KMS-11 (cell line): ENCODE measurements at regions not wholly inside any gene's neighbourhood (a gene's known extent, or its start where the extent isn't known, plus 50 kb on each side); places are given as distances from the start of the nearest gene placed in this dataset.

Experiments
- H2AFZ ChIP-seq: fragments of 200-600 bp; sonication (generic); 2 replicates; pipeline ENCODE4 v1.6.1; 2016; ENCODE audit warnings: antibody characterized with exemption, mixed run types, low read depth
- H3K27ac ChIP-seq: fragments of 200-600 bp; sonication (generic); 2 replicates; pipeline ENCODE4 v1.6.1; 2016; ENCODE audit warnings: mild to moderate bottlenecking, mixed run types
- H3K27me3 ChIP-seq: fragments of 200-600 bp; sonication (generic); 2 replicates; pipeline ENCODE4 v1.6.1; 2017; ENCODE audit warnings: mild to moderate bottlenecking, low read depth, mixed run types, moderate library complexity; ENCODE audit not compliant: insufficient read depth
- H3K36me3 ChIP-seq: fragments of 200-600 bp; sonication (generic); 2 replicates; pipeline ENCODE4 v1.6.1; 2017; ENCODE audit warnings: mild to moderate bottlenecking, mixed run types; ENCODE audit not compliant: insufficient read depth
- H3K4me1 ChIP-seq: fragments of 200-600 bp; sonication (generic); 2 replicates; pipeline ENCODE4 v1.6.1; 2016; ENCODE audit warnings: mild to moderate bottlenecking, low read depth, mixed run types; ENCODE audit not compliant: poor library complexity, severe bottlenecking
- H3K4me2 ChIP-seq: fragments of 200-600 bp; sonication (generic); 2 replicates; pipeline ENCODE4 v1.7.0; 2016; ENCODE audit warnings: mild to moderate bottlenecking, mixed run types
- H3K4me3 ChIP-seq: fragments of 200-600 bp; sonication (generic); IDR thresholded peaks from 2 replicates; pipeline ENCODE4 v1.6.1; 2017; ENCODE audit warnings: low read depth, low read length, mixed read lengths; ENCODE audit not compliant: insufficient read depth
- H3K79me2 ChIP-seq: fragments of 200-600 bp; sonication (generic); 2 replicates; pipeline ENCODE4 v1.6.1; 2016; ENCODE audit warnings: low read depth, mixed run types; ENCODE audit not compliant: insufficient read depth
- H3K9ac ChIP-seq: fragments of 200-600 bp; sonication (generic); 2 replicates; pipeline ENCODE4 v1.6.1; 2016; ENCODE audit warnings: mild to moderate bottlenecking, mixed run types
- H4K20me1 ChIP-seq: fragments of 200-600 bp; sonication (generic); 2 replicates; pipeline ENCODE4 v1.6.1; 2016; ENCODE audit warnings: mild to moderate bottlenecking, mixed run types; ENCODE audit not compliant: insufficient read depth
- CTCF ChIP-seq: fragments of 200-600 bp; sonication (generic); conservative IDR thresholded peaks from 2 replicates; pipeline ENCODE4 v1.6.1; 2017; ENCODE audit warnings: low read depth, mild to moderate bottlenecking, antibody characterized with exemption, low read length, moderate library complexity, mixed read lengths

DNA sequence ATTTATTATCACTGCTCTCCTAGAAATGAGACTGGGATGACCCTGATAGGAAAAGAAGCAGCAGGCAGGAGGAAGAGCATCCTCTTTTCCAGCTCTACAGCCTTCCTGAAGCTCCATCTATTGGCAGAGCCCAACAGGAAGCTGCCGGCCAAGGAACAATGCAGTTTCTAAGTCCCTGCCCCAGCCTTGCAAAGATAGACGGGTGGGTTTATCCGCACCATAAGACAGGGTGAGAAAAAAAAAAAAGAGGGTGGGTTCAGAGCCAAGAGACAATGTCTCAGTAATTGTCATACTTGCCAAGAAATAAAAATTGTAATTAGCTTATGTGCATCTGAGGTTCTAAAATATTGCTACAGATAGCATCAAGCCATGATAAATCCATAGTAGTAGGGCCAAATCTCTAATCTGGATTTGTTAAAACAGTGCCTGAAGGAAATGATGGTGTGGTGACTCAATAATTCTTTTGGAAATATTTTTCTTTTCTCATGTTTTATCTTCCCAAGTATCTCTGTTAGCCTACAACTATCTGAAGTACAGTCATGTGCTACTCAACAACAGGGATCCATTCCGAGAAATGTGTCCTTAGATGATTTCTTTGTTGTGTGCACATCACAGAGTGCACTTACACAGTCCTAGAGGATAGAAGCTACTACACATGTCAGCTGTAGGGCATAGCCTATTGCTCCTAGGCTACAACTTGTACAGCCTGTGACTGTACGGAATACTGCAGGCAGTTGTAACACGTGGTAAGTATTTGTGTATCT lies 242.9 kb upstream of the CXCL12 start:
- Histone ChIP-seq H3K4me2 (no peak overlapping the region), H3K36me3 (no peaks in the 10 kb centered on the region), H3K4me1 (no peaks in the 10 kb centered on the region), H3K79me2 (no peaks in the 10 kb centered on the region), H4K20me1 (no peaks in the 10 kb centered on the region), H3K4me3 (no peak overlapping the region), H3K27me3 (no peaks in the 10 kb centered on the region), H3K9ac (no peak overlapping the region), H3K27ac (no peak overlapping the region), H2AFZ (no peak overlapping the region)
- no peak for TF ChIP-seq CTCF

- no peak overlapping the region for H3K4me3 ChIP-seq
- no peak overlapping the region for H3K9ac ChIP-seq
- no peaks in the 10 kb centered on the region for H3K79me2 ChIP-seq
- H3K36me3 ChIP-seq = no peaks in the 10 kb centered on the region
- no peak overlapping the region for H3K27ac ChIP-seq
- no peak overlapping the region for H3K4me2 ChIP-seq
- no peak for TF ChIP-seq CTCF
- H2AFZ ChIP-seq = no peak overlapping the region
- H4K20me1 ChIP-seq = no peaks in the 10 kb centered on the region
- H3K27me3 ChIP-seq = no peaks in the 10 kb centered on the region
- H3K4me1 ChIP-seq = no peaks in the 10 kb centered on the region
Observed at GRCh38 chr10:44628921-44629320, 244.0 kb upstream of the CXCL12 start.

- TF ChIP-seq CTCF = no peak
- Histone ChIP-seq H3K36me3 (no peaks in the 10 kb centered on the region), H3K79me2 (no peaks in the 10 kb centered on the region), H3K4me3 (no peak overlapping the region), H3K9ac (no peak overlapping the region), H3K27me3 (no peaks in the 10 kb centered on the region), H3K4me2 (no peak overlapping the region), H2AFZ (no peak overlapping the region), H3K4me1 (no peaks in the 10 kb centered on the region), H3K27ac (no peak overlapping the region), H4K20me1 (no peaks in the 10 kb centered on the region)
Observed at GRCh38 chr10:44635176-44635575, 250.3 kb upstream of the CXCL12 start.

GRCh38 chr10:44636625-44637024 lies 251.7 kb upstream of the CXCL12 start:
- H3K79me2 ChIP-seq = no peaks in the 10 kb centered on the region
- no peaks in the 10 kb centered on the region for H4K20me1 ChIP-seq
- H3K36me3 ChIP-seq = no peaks in the 10 kb centered on the region
- H3K9ac ChIP-seq = no peak overlapping the region
- H3K27ac ChIP-seq = no peak overlapping the region
- H2AFZ ChIP-seq = no peak overlapping the region
- H3K4me1 ChIP-seq = no peaks in the 10 kb centered on the region
- no peaks in the 10 kb centered on the region for H3K27me3 ChIP-seq
- H3K4me2 ChIP-seq = no peak overlapping the region
- no peak overlapping the region for H3K4me3 ChIP-seq
- no peak for TF ChIP-seq CTCF
